Astrocyte of the spinal cord (primary cell): ENCODE measurements at regions not wholly inside any gene's neighbourhood (a gene's known extent, or its start where the extent isn't known, plus 50 kb on each side); places are given as distances from the start of the nearest gene placed in this dataset.

Source experiments
- DNase-seq: peaks from one replicate; pipeline ENCODE4 v3.0.0; 2011; ENCODE audit warnings: low read depth, low spot score
- H3K4me3 ChIP-seq: 2 replicates; pipeline ENCODE4 v1.5.1; 2011; ENCODE audit warnings: low read depth, mild to moderate bottlenecking, low read length, moderate library complexity
- CTCF ChIP-seq: IDR thresholded peaks from 2 replicates; pipeline ENCODE4 v1.5.1; 2012; ENCODE audit warnings: low read depth, mild to moderate bottlenecking, low read length, inconsistent platforms
- in situ Hi-C: cut with HindIII; loops from 2 replicates; pipeline ENCODE4 v1.10.0; 2017; ENCODE audit warnings: low sequenced_read_pairs

GRCh38 chr12:126926023-126926594 lies 1340.9 kb upstream of the TMEM132C start:
- no peak overlapping the region for H3K4me3 ChIP-seq
- TF ChIP-seq CTCF = no peak
- DNase-seq = no peak
- in situ Hi-C loops = no loop called here

- DNase-seq = no peak
- no peak for TF ChIP-seq CTCF
- in situ Hi-C loops = no loop called here
- H3K4me3 ChIP-seq = no peak overlapping the region
Observed at GRCh38 chr12:126930234-126930633, 1336.7 kb upstream of the TMEM132C start.

- in situ Hi-C loops = no loop called here
- H3K4me3 ChIP-seq = no peak overlapping the region
- TF ChIP-seq CTCF = no peak
- DNase-seq = no peak
Observed at GRCh38 chr12:126932156-126932555, 1334.8 kb upstream of the TMEM132C start.

GRCh38 chr12:126935435-126935834 lies 1331.5 kb upstream of the TMEM132C start:
- TF ChIP-seq CTCF = no peak
- H3K4me3 ChIP-seq = no peak overlapping the region
- no peak for DNase-seq
- in situ Hi-C loops = no loop called here

GRCh38 chr12:126936181-126936851 lies 1330.7 kb upstream of the TMEM132C start:
- peak; percentile 3 for DNase-seq
- in situ Hi-C loops = no loop called here
- no peak for TF ChIP-seq CTCF
- H3K4me3 ChIP-seq = no peak overlapping the region

GRCh38 chr12:126937431-126937830 lies 1329.5 kb upstream of the TMEM132C start:
- H3K4me3 ChIP-seq = no peak overlapping the region
- in situ Hi-C loops = no loop called here
- TF ChIP-seq CTCF = no peak
- DNase-seq = no peak
